HepG2 (cell line): ENCODE measurements at regions not wholly inside any gene's neighbourhood (a gene's known extent, or its start where the extent isn't known, plus 50 kb on each side); places are given as distances from the start of the nearest gene placed in this dataset.

Experiments used
- CENPBD1 ChIP-seq: sonication (generic); formaldehyde crosslinking; IDR thresholded peaks from 2 replicates; pipeline ENCODE4 v1.8.0; 2022; ENCODE audit warnings: missing genetic modification reagents, low read depth, mild to moderate bottlenecking, borderline replicate concordance
- GABPA ChIP-seq, 2 experiments: IDR thresholded peaks; 2 replicates each; pipeline ENCODE4 v1.6.1; 2011 to 2016; ENCODE audit warnings: low read depth in 2 of 2, low read length in 1 of 2, missing biosample characterization in 1 of 2, missing genetic modification characterization in 1 of 2
- NFKBIZ ChIP-seq: IDR thresholded peaks from 2 replicates; pipeline ENCODE4 v1.6.1; 2018; ENCODE audit warnings: missing genetic modification reagents, missing compliant biosample characterization
- POLR2AphosphoS5 ChIP-seq: IDR thresholded peaks from 2 replicates; pipeline ENCODE4 v1.6.1; 2012; ENCODE audit warnings: low read depth, low read length
- SRSF1 ChIP-seq: fragments of 200-400 bp; formaldehyde crosslinking; optimal IDR thresholded peaks from 2 replicates; pipeline ENCODE3; 2017; ENCODE audit warnings: mild to moderate bottlenecking, low read depth, low read length, moderate library complexity
- ZNF577 ChIP-seq: sonication (generic); formaldehyde crosslinking; IDR thresholded peaks from 2 replicates; pipeline ENCODE4 v1.4.0; 2020; ENCODE audit warnings: mild to moderate bottlenecking, low read depth, missing genetic modification reagents, borderline replicate concordance

- TF ChIP-seq GABPA (IDR thresholded peaks at IDR 0.05; ENCODE audit: low read depth, low read length) (no peak), GABPA (CRISPR knock-in tag; IDR thresholded peaks at IDR 0.05; ENCODE audit: low read depth) (no peak), CENPBD1 (CRISPR knock-in tag) (no peak), NFKBIZ (CRISPR knock-in tag) (no peak), ZNF577 (CRISPR knock-in tag) (no peak), POLR2AphosphoS5 (no peak), SRSF1 (no peak)
These were observed 158.9 kb downstream of the MID1IP1 start for GRCh38 chrX:38960137-38960536.
